Nephron progenitor cell (in vitro differentiated cells): ENCODE measurements at regions not wholly inside any gene's neighbourhood (a gene's known extent, or its start where the extent isn't known, plus 50 kb on each side); places are given as distances from the start of the nearest gene placed in this dataset.

Experiments used
- DNase-seq: peaks from one replicate; pipeline ENCODE4 v3.0.0; 2021
- H3K27ac Mint-ChIP-seq: 2 replicates; pipeline ENCODE4 v1.8.0; 2021; ENCODE audit warnings: mild to moderate bottlenecking, moderate library complexity, mixed read lengths
- H3K27me3 Mint-ChIP-seq: 2 replicates; pipeline ENCODE4 v1.8.0; 2021; ENCODE audit warnings: mild to moderate bottlenecking, low read depth, mixed read lengths; ENCODE audit not compliant: poor library complexity
- H3K36me3 Mint-ChIP-seq: 2 replicates; pipeline ENCODE4 v1.8.0; 2021; ENCODE audit warnings: low read depth, mixed read lengths
- H3K4me1 Mint-ChIP-seq: 2 replicates; pipeline ENCODE4 v1.8.0; 2021; ENCODE audit warnings: mixed read lengths
- H3K4me3 Mint-ChIP-seq: 2 replicates; pipeline ENCODE4 v1.8.0; 2021; ENCODE audit warnings: mild to moderate bottlenecking, moderate library complexity, mixed read lengths
- H3K9me3 Mint-ChIP-seq: 2 replicates; pipeline ENCODE4 v1.8.0; 2021; ENCODE audit warnings: mild to moderate bottlenecking, moderate library complexity, mixed read lengths
- CTCF ChIP-seq: fragments of 200-600 bp; sonication (generic); IDR thresholded peaks from 2 replicates; pipeline ENCODE4 v1.5.0; 2021; ENCODE audit warnings: antibody characterized with exemption

DNA sequence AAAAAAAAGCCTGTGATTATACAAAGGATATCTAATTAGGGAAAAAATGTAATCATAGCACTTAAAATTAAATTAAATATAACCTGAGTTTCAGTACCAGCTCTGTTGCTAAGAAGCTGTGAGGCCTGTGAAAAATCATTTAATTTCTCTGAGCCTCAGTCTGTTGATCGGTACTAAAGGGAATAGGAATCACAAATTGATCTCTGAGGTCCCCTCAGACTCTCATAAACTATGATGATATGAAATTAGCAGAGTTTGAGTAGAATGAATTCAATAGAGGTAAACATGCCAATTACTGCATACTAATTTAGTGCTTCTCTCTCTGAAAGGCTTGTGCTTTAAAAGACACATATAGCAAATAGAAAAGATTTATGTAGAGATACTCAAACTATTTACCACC is 416.8 kb upstream of the NCAM2 start:
- TF ChIP-seq CTCF: no peak
- no peaks in the 10 kb centered on the region for H3K36me3 Mint-ChIP-seq
- H3K4me1 Mint-ChIP-seq: no peaks in the 10 kb centered on the region
- no peaks in the 10 kb centered on the region for H3K9me3 Mint-ChIP-seq
- no peak overlapping the region for H3K4me3 Mint-ChIP-seq
- H3K27me3 Mint-ChIP-seq: no peaks in the 10 kb centered on the region
- DNase-seq: no peak
- no peak overlapping the region for H3K27ac Mint-ChIP-seq

DNA sequence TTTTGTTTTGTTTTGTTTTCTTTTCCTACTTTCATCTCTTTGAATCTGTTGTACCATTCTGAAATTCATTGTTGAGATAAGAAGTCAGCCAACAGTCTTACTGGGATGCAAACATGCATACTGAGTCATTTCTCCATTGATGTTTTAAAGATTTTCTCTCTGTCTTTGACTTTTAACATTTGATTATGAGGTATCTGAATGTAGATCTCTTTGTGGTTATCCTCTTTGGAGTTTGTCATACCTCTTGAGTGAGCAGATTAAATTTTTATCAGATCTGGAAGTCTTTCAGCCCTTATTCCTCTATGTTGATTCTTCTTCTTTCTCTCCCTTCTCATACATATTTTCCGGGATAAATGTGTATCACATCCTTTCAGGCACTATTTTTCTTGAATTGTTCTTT is 406.9 kb upstream of the NCAM2 start:
- Mint-ChIP-seq H3K4me1 (no peaks in the 10 kb centered on the region), H3K27ac (no peak overlapping the region), H3K4me3 (no peak overlapping the region), H3K36me3 (no peaks in the 10 kb centered on the region), H3K27me3 (no peaks in the 10 kb centered on the region), H3K9me3 (peaks cover 11% of the 10 kb centered on the region)
- DNase-seq: no peak
- TF ChIP-seq CTCF: no peak

DNA sequence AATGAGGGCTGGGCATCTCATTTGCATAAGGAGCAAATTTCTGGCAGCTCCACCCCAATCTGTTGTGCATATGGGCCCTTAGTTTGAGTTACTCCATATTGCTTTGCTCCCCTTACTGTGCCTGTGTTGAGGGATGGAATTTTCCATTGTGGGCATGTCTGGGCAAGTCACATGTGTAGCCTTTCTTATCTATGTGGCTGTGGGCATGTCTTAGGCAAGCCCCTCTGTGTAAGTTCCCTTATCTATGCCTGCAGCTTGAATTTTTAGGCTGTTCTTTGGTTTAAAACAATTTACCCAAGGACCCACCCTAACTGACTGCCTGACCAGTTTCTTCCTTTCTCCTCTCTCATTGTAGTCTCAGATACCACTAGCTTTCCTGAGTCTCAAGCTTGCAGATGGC is 405.7 kb upstream of the NCAM2 start:
- Mint-ChIP-seq H3K4me1 (no peaks in the 10 kb centered on the region), H3K4me3 (no peak overlapping the region), H3K27me3 (no peaks in the 10 kb centered on the region), H3K36me3 (no peaks in the 10 kb centered on the region), H3K9me3 (peaks cover 11% of the 10 kb centered on the region), H3K27ac (peak overlapping the region; percentile 40)
- no peak for DNase-seq
- TF ChIP-seq CTCF: no peak

GRCh38 chr21:20603236-20603635 is 395.0 kb upstream of the NCAM2 start:
- TF ChIP-seq CTCF: no peak

GRCh38 chr21:20611008-20611407 is 387.2 kb upstream of the NCAM2 start:
- Mint-ChIP-seq H3K36me3 (no peaks in the 10 kb centered on the region), H3K27ac (no peak overlapping the region), H3K4me1 (no peaks in the 10 kb centered on the region), H3K9me3 (no peaks in the 10 kb centered on the region), H3K4me3 (no peak overlapping the region), H3K27me3 (no peaks in the 10 kb centered on the region)
- no peak for DNase-seq
- TF ChIP-seq CTCF: no peak

More at GRCh38 chr21:20603236-20603635, 395.0 kb upstream of the NCAM2 start:
- Mint-ChIP-seq H3K36me3 (no peaks in the 10 kb centered on the region), H3K4me1 (no peaks in the 10 kb centered on the region), H3K27ac (no peak overlapping the region), H3K27me3 (no peaks in the 10 kb centered on the region), H3K4me3 (no peak overlapping the region), H3K9me3 (no peaks in the 10 kb centered on the region)
- DNase-seq: no peak

- Mint-ChIP-seq H3K27ac (no peak overlapping the region), H3K9me3 (no peaks in the 10 kb centered on the region), H3K36me3 (no peaks in the 10 kb centered on the region), H3K4me3 (no peak overlapping the region), H3K27me3 (no peaks in the 10 kb centered on the region), H3K4me1 (no peaks in the 10 kb centered on the region)
- no peak for TF ChIP-seq CTCF
- DNase-seq: no peak
Observed at GRCh38 chr21:20613654-20614053, 384.6 kb upstream of the NCAM2 start.
